Fibroblast of lung (primary cell): ENCODE measurements at regions not wholly inside any gene's neighbourhood (a gene's known extent, or its start where the extent isn't known, plus 50 kb on each side); places are given as distances from the start of the nearest gene placed in this dataset.

Experiments
- DNase-seq, 2 donors: peaks; one replicate each; pipeline versions ENCODE4 v3.0.0 to v3.0.0-alpha.2; 2010; ENCODE audit warnings: low read depth in 2 of 2
- H2AFZ ChIP-seq: 2 replicates; pipeline ENCODE4 v1.5.1; 2012; ENCODE audit warnings: low read length, control low read depth, inconsistent platforms
- H3K27ac ChIP-seq: 2 replicates; pipeline ENCODE4 v1.5.1; 2011; ENCODE audit warnings: low read length, control low read depth; ENCODE audit not compliant: insufficient read depth
- H3K27me3 ChIP-seq: 2 replicates; pipeline ENCODE4 v1.5.1; 2011; ENCODE audit warnings: mild to moderate bottlenecking, low read length; ENCODE audit not compliant: control insufficient read depth, insufficient read depth
- H3K36me3 ChIP-seq: 2 replicates; pipeline ENCODE4 v1.5.1; 2011; ENCODE audit warnings: low read length; ENCODE audit not compliant: control insufficient read depth, insufficient read depth
- H3K4me1 ChIP-seq: 2 replicates; pipeline ENCODE4 v1.5.1; 2011; ENCODE audit warnings: low read length; ENCODE audit not compliant: control insufficient read depth, insufficient read depth; ENCODE audit errors: extremely low read depth
- H3K4me2 ChIP-seq: 2 replicates; pipeline ENCODE4 v1.5.1; 2011; ENCODE audit warnings: low read length, control low read depth; ENCODE audit not compliant: insufficient read depth; ENCODE audit errors: extremely low read depth
- H3K4me3 ChIP-seq, 4 experiments: fragments of 200-600 bp in 1 of 4; sonication (generic) in 1 of 4; replicated peaks in 1 of 4; 2 replicates each; pipeline ENCODE4 v1.5.1; 2011 to 2016; ENCODE audit warnings: low read length in 4 of 4, low read depth in 3 of 4, mild to moderate bottlenecking in 3 of 4, control low read depth in 2 of 4, inconsistent platforms in 1 of 4, mixed read lengths in 1 of 4; ENCODE audit not compliant: insufficient read depth in 1 of 4; ENCODE audit errors: control extremely low read depth in 1 of 4
- H3K79me2 ChIP-seq: 2 replicates; pipeline ENCODE4 v1.5.1; 2012; ENCODE audit warnings: mild to moderate bottlenecking, low read length, inconsistent platforms; ENCODE audit not compliant: control insufficient read depth, insufficient read depth
- H3K9ac ChIP-seq: 2 replicates; pipeline ENCODE4 v1.5.1; 2011; ENCODE audit warnings: mild to moderate bottlenecking, low read length, control low read depth; ENCODE audit not compliant: insufficient read depth
- H3K9me3 ChIP-seq: 2 replicates; pipeline ENCODE4 v1.5.1; 2012; ENCODE audit warnings: low read depth, low read length; ENCODE audit not compliant: control insufficient read depth, insufficient read depth
- H4K20me1 ChIP-seq: 2 replicates; pipeline ENCODE4 v1.5.1; 2011; ENCODE audit warnings: low read length; ENCODE audit not compliant: control insufficient read depth, insufficient read depth; ENCODE audit errors: extremely low read depth
- EZH2 ChIP-seq: IDR thresholded peaks from 2 replicates; pipeline ENCODE4 v1.5.1; 2012; ENCODE audit warnings: low read length, control low read depth, mild to moderate bottlenecking; ENCODE audit errors: missing control alignments
- TF ChIP-seq, protein P1 (sequence below), 2 donors: IDR thresholded peaks in 1 of 2; conservative IDR thresholded peaks in 1 of 2; 1 replicate in 1 of 2; 2 replicates in 1 of 2; pipeline ENCODE4 v1.5.1; 2011 to 2012; ENCODE audit warnings: low read length in 2 of 2, control low read depth in 1 of 2, inconsistent platforms in 1 of 2, low read depth in 1 of 2, mild to moderate bottlenecking in 1 of 2

DNA sequence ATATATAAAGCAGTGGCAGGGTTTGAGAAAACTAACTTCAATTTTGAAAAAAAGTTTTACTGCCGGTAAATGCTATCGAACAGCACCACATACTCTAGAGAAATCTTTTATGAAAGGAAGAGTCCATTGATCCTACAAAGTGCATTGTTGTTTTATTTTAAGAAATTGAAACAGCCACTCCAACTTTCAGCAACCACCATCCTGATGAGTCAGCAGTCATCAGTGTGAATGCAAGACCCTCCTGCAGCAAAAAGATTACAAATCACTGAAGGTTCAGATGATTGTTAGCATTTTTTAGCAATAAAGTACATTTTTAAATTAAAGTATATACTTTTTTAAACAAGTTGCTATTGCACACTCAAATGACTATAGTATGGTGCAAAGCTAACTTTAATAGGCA is 1017.7 kb upstream of the CRIM1 start:
- no peak overlapping the region for H3K4me2 ChIP-seq
- no peaks in the 10 kb centered on the region for H3K27me3 ChIP-seq
- H3K9ac ChIP-seq, result no peak overlapping the region
- H3K9me3 ChIP-seq, result no peaks in the 10 kb centered on the region
- H3K79me2 ChIP-seq, result no peaks in the 10 kb centered on the region
- DNase-seq, result no peak
- H4K20me1 ChIP-seq, result no peaks in the 10 kb centered on the region
- no peaks in the 10 kb centered on the region for H3K36me3 ChIP-seq
- H2AFZ ChIP-seq, result no peak overlapping the region
- no peak overlapping the region for H3K27ac ChIP-seq
- H3K4me3 ChIP-seq, result no peak overlapping the region
- no peaks in the 10 kb centered on the region for H3K4me1 ChIP-seq
- TF ChIP-seq EZH2, result no peak
- TF ChIP-seq, protein P1, sequence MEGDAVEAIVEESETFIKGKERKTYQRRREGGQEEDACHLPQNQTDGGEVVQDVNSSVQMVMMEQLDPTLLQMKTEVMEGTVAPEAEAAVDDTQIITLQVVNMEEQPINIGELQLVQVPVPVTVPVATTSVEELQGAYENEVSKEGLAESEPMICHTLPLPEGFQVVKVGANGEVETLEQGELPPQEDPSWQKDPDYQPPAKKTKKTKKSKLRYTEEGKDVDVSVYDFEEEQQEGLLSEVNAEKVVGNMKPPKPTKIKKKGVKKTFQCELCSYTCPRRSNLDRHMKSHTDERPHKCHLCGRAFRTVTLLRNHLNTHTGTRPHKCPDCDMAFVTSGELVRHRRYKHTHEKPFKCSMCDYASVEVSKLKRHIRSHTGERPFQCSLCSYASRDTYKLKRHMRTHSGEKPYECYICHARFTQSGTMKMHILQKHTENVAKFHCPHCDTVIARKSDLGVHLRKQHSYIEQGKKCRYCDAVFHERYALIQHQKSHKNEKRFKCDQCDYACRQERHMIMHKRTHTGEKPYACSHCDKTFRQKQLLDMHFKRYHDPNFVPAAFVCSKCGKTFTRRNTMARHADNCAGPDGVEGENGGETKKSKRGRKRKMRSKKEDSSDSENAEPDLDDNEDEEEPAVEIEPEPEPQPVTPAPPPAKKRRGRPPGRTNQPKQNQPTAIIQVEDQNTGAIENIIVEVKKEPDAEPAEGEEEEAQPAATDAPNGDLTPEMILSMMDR (conservative IDR thresholded peaks at IDR 0.05 in 1 of 2, IDR thresholded peaks at IDR 0.05 in 1 of 2; ENCODE audit: low read depth in 1 of 2, low read length in 2 of 2), result no peak

- H3K79me2 ChIP-seq, result no peaks in the 10 kb centered on the region
- TF ChIP-seq, protein P1 (conservative IDR thresholded peaks at IDR 0.05 in 1 of 2, IDR thresholded peaks at IDR 0.05 in 1 of 2; ENCODE audit: low read depth in 1 of 2, low read length in 2 of 2), result no peak
- TF ChIP-seq EZH2, result no peak
Observed at GRCh38 chr2:35314049-35314448, 1041.5 kb upstream of the CRIM1 start.

DNA sequence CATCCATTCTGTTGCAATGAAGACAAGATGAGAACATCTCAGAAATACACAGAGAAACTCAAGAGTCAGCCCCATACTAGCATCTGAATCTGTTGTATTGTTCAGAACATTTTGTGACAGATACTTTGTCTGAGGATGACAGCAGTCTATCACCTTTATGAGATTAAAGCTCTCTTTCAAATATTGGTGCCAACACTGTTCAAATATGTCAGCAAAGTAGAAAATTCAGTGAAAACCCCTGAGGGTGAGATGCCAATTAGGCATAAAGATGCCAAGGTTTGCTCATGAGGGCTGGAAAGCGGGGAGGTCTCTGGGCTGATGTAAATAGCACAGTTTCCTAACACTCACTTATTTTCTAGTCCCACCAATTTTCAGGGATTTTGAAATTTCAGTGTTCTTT is 1054.2 kb upstream of the CRIM1 start:
- Histone ChIP-seq H3K4me3 (no peak overlapping the region), H4K20me1 (no peaks in the 10 kb centered on the region), H3K4me2 (no peak overlapping the region), H3K9ac (no peak overlapping the region), H3K4me1 (no peaks in the 10 kb centered on the region), H3K79me2 (no peaks in the 10 kb centered on the region), H3K9me3 (no peaks in the 10 kb centered on the region), H3K27me3 (no peaks in the 10 kb centered on the region), H3K27ac (no peak overlapping the region), H2AFZ (no peak overlapping the region), H3K36me3 (no peaks in the 10 kb centered on the region)
- no peak for DNase-seq
- no peak for TF ChIP-seq EZH2
- TF ChIP-seq, protein P1 (conservative IDR thresholded peaks at IDR 0.05 in 1 of 2, IDR thresholded peaks at IDR 0.05 in 1 of 2; ENCODE audit: low read depth in 1 of 2, low read length in 2 of 2), result no peak

More at GRCh38 chr2:35314049-35314448, 1041.5 kb upstream of the CRIM1 start:
- Histone ChIP-seq H3K9me3 (no peaks in the 10 kb centered on the region), H2AFZ (no peak overlapping the region), H3K9ac (no peak overlapping the region), H3K36me3 (no peaks in the 10 kb centered on the region), H3K4me2 (no peak overlapping the region), H3K27me3 (no peaks in the 10 kb centered on the region), H3K4me1 (no peaks in the 10 kb centered on the region), H3K4me3 (no peak overlapping the region), H3K27ac (no peak overlapping the region), H4K20me1 (no peaks in the 10 kb centered on the region)
- DNase-seq, result no peak
